GM12878 (cell line): ENCODE measurements at regions not wholly inside any gene's neighbourhood (a gene's known extent, or its start where the extent isn't known, plus 50 kb on each side); places are given as distances from the start of the nearest gene placed in this dataset.

Experiments
- ATAC-seq: fragments of 200-7000 bp; cut with Tn5 transposase; 3 replicates; pipeline ENCODE4 v1.9.1; 2020; ENCODE audit warnings: mild to moderate bottlenecking, moderate library complexity
- BruUV-seq: library from RNA; stranded (reverse); fragments of 400-500 nt; replicated peaks from 2 replicates; lab custom pipeline; 2021; lab: Mats Ljungman, UMichigan
- CTCF ChIA-PET: fragments of 300-600 bp; sonication (Branson Sonifier 250); formaldehyde crosslinking; extraction: SDS; loops from one replicate; lab custom pipeline; 2021; ENCODE audit warnings: inconsistent platforms; lab: Yijun Ruan, JAX
- POLR2A ChIA-PET: fragments of 350-600 bp; formaldehyde crosslinking; extraction: SDS; loops from one replicate; lab custom pipeline; 2021; ENCODE audit warnings: inconsistent platforms; lab: Charles Lee
- RAD21 ChIA-PET: fragments of 300-600 bp; sonication (Branson Sonifier 250); formaldehyde crosslinking; loops from one replicate; lab custom pipeline; 2023; ENCODE audit warnings: antibody characterized with exemption; ENCODE audit not compliant: unreplicated experiment; lab: Charles Lee
- SMC1A ChIA-PET: fragments of 300-600 bp; sonication (Branson Sonifier 250); formaldehyde crosslinking; loops from one replicate; lab custom pipeline; 2023; ENCODE audit not compliant: unreplicated experiment, uncharacterized antibody; lab: Charles Lee
- DNase-seq: peaks from one replicate; pipeline ENCODE4 v3.0.0-alpha.2; 2011; ENCODE audit warnings: low read depth, low spot score
- FAIRE-seq: peaks from 3 replicates; lab custom pipeline; 2011; peaks lifted over from hg19 to GRCh38; lab: Jason Lieb, UNC
- H2AFZ ChIP-seq: 2 replicates; pipeline ENCODE4 v1.6.0; 2011; ENCODE audit warnings: low read depth, low read length, control low read depth; ENCODE audit not compliant: control insufficient read depth
- H3K27ac ChIP-seq: 2 replicates; pipeline ENCODE4 v1.5.1; 2011; ENCODE audit warnings: control low read depth; ENCODE audit not compliant: control insufficient read depth, insufficient read depth
- H3K27me3 ChIP-seq, 2 experiments: replicated peaks in 1 of 2; 2 replicates each; pipeline versions ENCODE4 v1.6.0 to v1.6.1; 2011; ENCODE audit warnings: low read length in 1 of 2; ENCODE audit not compliant: control insufficient read depth in 2 of 2, insufficient read depth in 2 of 2
- H3K36me3 ChIP-seq, 2 experiments: 2 replicates each; pipeline ENCODE4 v1.5.1; 2011; ENCODE audit warnings: low read length in 1 of 2; ENCODE audit not compliant: control insufficient read depth in 2 of 2, insufficient read depth in 2 of 2
- H3K4me1 ChIP-seq: 2 replicates; pipeline ENCODE4 v1.6.1; 2011; ENCODE audit warnings: mild to moderate bottlenecking, low read length, moderate library complexity, mixed read lengths; ENCODE audit not compliant: control insufficient read depth, insufficient read depth
- H3K4me2 ChIP-seq: 2 replicates; pipeline ENCODE4 v1.6.0; 2011; ENCODE audit warnings: control low read depth; ENCODE audit not compliant: control insufficient read depth, insufficient read depth
- H3K4me3 ChIP-seq: fragments of 200-600 bp; sonication (generic); 2 replicates; pipeline ENCODE4 v1.5.1; 2016
- H3K79me2 ChIP-seq: 2 replicates; pipeline ENCODE4 v1.6.0; 2011; ENCODE audit warnings: low read length; ENCODE audit not compliant: control insufficient read depth, insufficient read depth
- H3K9ac ChIP-seq: 2 replicates; pipeline ENCODE4 v1.8.0; 2011; ENCODE audit warnings: low read length, control low read depth, mixed read lengths; ENCODE audit not compliant: control insufficient read depth, insufficient read depth
- H3K9me3 ChIP-seq: replicated peaks from 3 replicates; pipeline ENCODE4 v1.5.1; 2011; ENCODE audit warnings: mild to moderate bottlenecking, low read length; ENCODE audit not compliant: control insufficient read depth, insufficient read depth
- H4K20me1 ChIP-seq: 2 replicates; pipeline ENCODE4 v1.6.0; 2011; ENCODE audit not compliant: control insufficient read depth, insufficient read depth
- EED ChIP-seq: sonication (generic); IDR thresholded peaks from 2 replicates; pipeline ENCODE4 v1.6.1; 2016; ENCODE audit warnings: antibody characterized with exemption, low read depth
- ETV6 ChIP-seq, 2 experiments: fragments of 450-650 bp in 1 of 2; IDR thresholded peaks in 1 of 2; conservative IDR thresholded peaks in 1 of 2; 2 replicates each; pipeline ENCODE4 v1.6.1; 2014; ENCODE audit warnings: antibody characterized with exemption in 1 of 2, borderline replicate concordance in 1 of 2, low read depth in 1 of 2, mild to moderate bottlenecking in 1 of 2, moderate library complexity in 1 of 2
- FOXM1 ChIP-seq: IDR thresholded peaks from 2 replicates; pipeline ENCODE4 v1.6.1; 2012; ENCODE audit warnings: low read depth, mild to moderate bottlenecking, inconsistent platforms, low read length, moderate library complexity
- HSF1 ChIP-seq: fragments of 150-350 bp; IDR thresholded peaks from 2 replicates; pipeline ENCODE4 v1.6.1; 2014; ENCODE audit warnings: mild to moderate bottlenecking, low read depth, low read length
- MAX ChIP-seq: IDR thresholded peaks from 2 replicates; pipeline ENCODE4 v1.6.1; 2012; ENCODE audit warnings: low read depth, low read length, improper control_type of control experiment
- PRDM15 ChIP-seq: fragments of 450-650 bp; formaldehyde crosslinking; IDR thresholded peaks from 2 replicates; pipeline ENCODE4 v1.4.0; 2020; ENCODE audit warnings: mild to moderate bottlenecking, moderate library complexity
- SMARCA5 ChIP-seq: fragments of 450-650 bp; IDR thresholded peaks from 2 replicates; pipeline ENCODE4 v1.6.1; 2017; ENCODE audit warnings: mild to moderate bottlenecking
- SUPT20H ChIP-seq: IDR thresholded peaks from 2 replicates; pipeline ENCODE4 v1.6.1; 2011; ENCODE audit warnings: low read depth, mild to moderate bottlenecking, low read length, moderate library complexity, borderline replicate concordance; ENCODE audit not compliant: control insufficient read depth
- TAF1 ChIP-seq: IDR thresholded peaks from 2 replicates; pipeline ENCODE4 v1.6.1; 2011; ENCODE audit warnings: mild to moderate bottlenecking, low read depth, low read length, borderline replicate concordance
- WGBS: methylation state at CpG from one replicate; pipeline ENCODE4 v1.1.6; 2016; ENCODE audit warnings: low lambda C conversion rate; ENCODE audit not compliant: insufficient replicate concordance, insufficient coverage; ENCODE audit errors: missing lambda C conversion rate; 5-methylcytosine and 5-hydroxymethylcytosine counted together
- in situ Hi-C: fragments of 300-500 bp; cut with MboI; formaldehyde crosslinking; loops from 9 replicates; pipeline ENCODE4 v1.14.3; 2018; ENCODE audit warnings: mixed read lengths
- intact Hi-C: fragments of 100-400 bp; cut with micrococcal nuclease; formaldehyde crosslinking; loops from one replicate; pipeline ENCODE4 v1.14.2; 2022; ENCODE audit not compliant: unreplicated experiment

- H3K36me3 ChIP-seq = no peaks in the 10 kb centered on the region
- H3K9me3 ChIP-seq = no peaks in the 10 kb centered on the region
- SMC1A ChIA-PET = interaction anchor here (1.4 to 2.5 kb wide), 2 partner anchors 11 to 17 kb away, joined by 4 to 7 read pairs; no protein-coding TSS in a partner anchor
- no peak for TF ChIP-seq EED
- TF ChIP-seq TAF1 = no peak
- TF ChIP-seq, all 136 proteins: peak for 0
- no peak overlapping the region for H3K4me3 ChIP-seq
- no peaks in the 10 kb centered on the region for H3K4me1 ChIP-seq
- intact Hi-C loops (no loop called here), in situ Hi-C loops (no loop called here)
- H3K4me2 ChIP-seq = no peak overlapping the region
- H3K27ac ChIP-seq = no peak overlapping the region
- FAIRE-seq (no peak), ATAC-seq (no peak), DNase-seq (no peak)
- 29% methylated on average over 6 of the region's 6 CpGs for WGBS
- RAD21 ChIA-PET = interaction anchor here (0.6 kb wide), 1 partner anchor 327 kb away, joined by 5 read pairs; no protein-coding TSS in a partner anchor
- H3K27me3 ChIP-seq = no peaks in the 10 kb centered on the region
- CTCF ChIA-PET = interaction anchor here (1.1 kb wide), 1 partner anchor 71 kb away, joined by 3 read pairs; no protein-coding TSS in a partner anchor
- H3K9ac ChIP-seq = no peak overlapping the region
- H4K20me1 ChIP-seq = no peaks in the 10 kb centered on the region
- BruUV-seq = no TSS peak
- POLR2A ChIA-PET = no interaction called here
- no peaks in the 10 kb centered on the region for H3K79me2 ChIP-seq
- no peak overlapping the region for H2AFZ ChIP-seq
Observed at GRCh38 chr14:34251662-34252061, 210.4 kb downstream of the SPTSSA start.

GRCh38 chr14:34250959-34251358 lies 211.1 kb downstream of the SPTSSA start:
- no peaks in the 10 kb centered on the region for H3K9me3 ChIP-seq
- H4K20me1 ChIP-seq = no peaks in the 10 kb centered on the region
- H3K4me1 ChIP-seq = no peaks in the 10 kb centered on the region
- no peak overlapping the region for H3K4me3 ChIP-seq
- no peak overlapping the region for H3K9ac ChIP-seq
- no TSS peak for BruUV-seq
- ChIA-PET SMC1A (interaction anchor here (2.5 kb wide), 1 partner anchor 11 kb away, joined by 7 read pairs; no protein-coding TSS in a partner anchor), POLR2A (no interaction called here), RAD21 (interaction anchor here (0.6 kb wide), 1 partner anchor 326 kb away, joined by 5 read pairs; no protein-coding TSS in a partner anchor), CTCF (interaction anchor here (1.1 to 1.7 kb wide), 2 partner anchors 11 to 72 kb away, joined by 3 to 4 read pairs; no protein-coding TSS in a partner anchor)
- no peak overlapping the region for H2AFZ ChIP-seq
- ATAC-seq (no peak), FAIRE-seq (no peak), DNase-seq (no peak)
- H3K27me3 ChIP-seq = no peaks in the 10 kb centered on the region
- TF ChIP-seq PRDM15 (CRISPR knock-in tag) (no peak), HSF1 (no peak), FOXM1 (no peak), MAX (no peak), SUPT20H (no peak), SMARCA5 (no peak), ETV6 (conservative IDR thresholded peaks at IDR 0.05 in 1 of 2, IDR thresholded peaks at IDR 0.05 in 1 of 2; ENCODE audit: borderline replicate concordance in 1 of 2, low read depth in 1 of 2) (no peak)
- WGBS = 38% methylated on average over 4 of the region's 4 CpGs
- in situ Hi-C loops = no loop called here
- no peak overlapping the region for H3K27ac ChIP-seq
- H3K79me2 ChIP-seq = no peaks in the 10 kb centered on the region
- no peak overlapping the region for H3K4me2 ChIP-seq
- intact Hi-C loops = no loop called here
- no peaks in the 10 kb centered on the region for H3K36me3 ChIP-seq
